AG04449 (cell line): ENCODE measurements at regions not wholly inside any gene's neighbourhood (a gene's known extent, or its start where the extent isn't known, plus 50 kb on each side); places are given as distances from the start of the nearest gene placed in this dataset.

Experiments used
- CTCF ChIA-PET: fragments of 350-600 bp; formaldehyde crosslinking; extraction: SDS; loops from one replicate; lab custom pipeline; 2021; ENCODE audit warnings: antibody characterized with exemption; lab: Yijun Ruan, JAX
- POLR2A ChIA-PET: fragments of 400-600, 350-600 bp; formaldehyde crosslinking; extraction: SDS; loops from one replicate; lab custom pipeline; 2020; ENCODE audit warnings: antibody characterized with exemption, inconsistent platforms; lab: Yijun Ruan, JAX
- DNase-seq: peaks from one replicate; pipeline ENCODE4 v3.0.0-alpha.2; 2010; ENCODE audit warnings: low read depth, low spot score
- H3K4me3 ChIP-seq: 2 replicates; pipeline ENCODE4 v1.5.1; 2011; ENCODE audit warnings: low read depth, mild to moderate bottlenecking, control low read depth, low read length
- TF ChIP-seq, protein P1 (sequence below): IDR thresholded peaks from one replicate; pipeline ENCODE4 v1.5.1; 2011; ENCODE audit warnings: mild to moderate bottlenecking, moderate library complexity, low read length, control low read depth, inconsistent platforms; ENCODE audit not compliant: insufficient read depth; ENCODE audit errors: missing control alignments

DNA sequence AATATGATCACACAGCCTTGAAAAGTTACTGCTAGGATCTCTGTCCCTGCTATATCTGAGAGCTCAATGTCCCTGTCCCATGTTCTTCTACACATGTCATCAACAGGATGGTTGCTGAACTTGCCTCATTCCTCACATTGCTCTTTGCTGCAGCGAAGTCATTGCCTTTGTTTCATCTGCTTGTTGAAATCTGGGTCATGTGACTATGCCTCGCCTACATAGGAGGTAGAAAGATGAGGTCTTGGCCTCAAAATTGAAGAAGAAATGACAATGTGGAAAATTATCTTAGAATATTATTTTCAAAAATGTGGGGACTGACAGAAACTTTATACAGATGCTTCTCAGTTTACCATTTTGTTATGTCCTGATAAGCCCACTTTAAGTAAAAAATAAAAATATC is 494.2 kb downstream of the SOX5 start:
- POLR2A ChIA-PET = no interaction called here
- CTCF ChIA-PET = no interaction called here
- TF ChIP-seq, protein P1, sequence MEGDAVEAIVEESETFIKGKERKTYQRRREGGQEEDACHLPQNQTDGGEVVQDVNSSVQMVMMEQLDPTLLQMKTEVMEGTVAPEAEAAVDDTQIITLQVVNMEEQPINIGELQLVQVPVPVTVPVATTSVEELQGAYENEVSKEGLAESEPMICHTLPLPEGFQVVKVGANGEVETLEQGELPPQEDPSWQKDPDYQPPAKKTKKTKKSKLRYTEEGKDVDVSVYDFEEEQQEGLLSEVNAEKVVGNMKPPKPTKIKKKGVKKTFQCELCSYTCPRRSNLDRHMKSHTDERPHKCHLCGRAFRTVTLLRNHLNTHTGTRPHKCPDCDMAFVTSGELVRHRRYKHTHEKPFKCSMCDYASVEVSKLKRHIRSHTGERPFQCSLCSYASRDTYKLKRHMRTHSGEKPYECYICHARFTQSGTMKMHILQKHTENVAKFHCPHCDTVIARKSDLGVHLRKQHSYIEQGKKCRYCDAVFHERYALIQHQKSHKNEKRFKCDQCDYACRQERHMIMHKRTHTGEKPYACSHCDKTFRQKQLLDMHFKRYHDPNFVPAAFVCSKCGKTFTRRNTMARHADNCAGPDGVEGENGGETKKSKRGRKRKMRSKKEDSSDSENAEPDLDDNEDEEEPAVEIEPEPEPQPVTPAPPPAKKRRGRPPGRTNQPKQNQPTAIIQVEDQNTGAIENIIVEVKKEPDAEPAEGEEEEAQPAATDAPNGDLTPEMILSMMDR = no peak
- H3K4me3 ChIP-seq = no peak overlapping the region
- no peak for DNase-seq

DNA sequence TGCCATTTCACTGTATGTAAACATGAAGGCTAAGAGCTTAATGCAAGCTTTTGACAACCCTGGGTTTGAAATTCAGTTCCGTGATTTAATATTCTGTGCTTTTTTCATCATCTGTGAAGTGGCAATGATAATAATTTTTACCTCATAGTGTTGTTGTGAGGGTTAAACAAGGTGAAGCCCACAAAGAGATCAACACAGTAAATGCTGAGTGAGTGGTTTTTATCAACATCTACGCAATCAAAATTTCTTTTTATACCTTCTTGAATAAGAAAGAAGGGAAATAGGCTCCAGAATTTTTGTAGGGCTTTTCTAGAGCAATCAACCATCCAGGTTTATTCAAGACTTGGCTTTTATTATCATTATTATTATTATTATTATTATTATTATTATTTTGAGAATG is 490.8 kb downstream of the SOX5 start:
- CTCF ChIA-PET = no interaction called here
- DNase-seq = no peak
- POLR2A ChIA-PET = no interaction called here
- H3K4me3 ChIP-seq = no peak overlapping the region
- TF ChIP-seq, protein P1 = no peak

DNA sequence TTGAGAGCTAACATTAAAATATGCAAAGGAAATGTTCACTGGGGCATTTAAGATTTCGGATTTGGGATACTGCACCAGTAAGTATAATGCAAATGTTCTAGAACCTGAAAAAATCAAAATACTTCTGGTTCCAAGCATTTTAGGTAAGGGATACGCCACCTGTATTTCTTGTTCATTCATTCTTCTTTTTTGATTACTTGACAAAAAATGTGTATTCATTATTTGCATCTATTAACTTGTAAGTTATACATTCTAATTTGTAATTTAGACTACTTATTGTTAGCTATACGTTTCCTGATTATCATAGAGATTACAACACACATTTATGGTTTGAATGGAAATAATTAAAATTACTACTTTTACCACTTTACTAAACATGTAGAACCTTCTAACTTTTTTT is 486.9 kb downstream of the SOX5 start:
- H3K4me3 ChIP-seq = no peak overlapping the region
- POLR2A ChIA-PET = no interaction called here
- TF ChIP-seq, protein P1 = no peak
- no peak for DNase-seq
- CTCF ChIA-PET = no interaction called here

DNA sequence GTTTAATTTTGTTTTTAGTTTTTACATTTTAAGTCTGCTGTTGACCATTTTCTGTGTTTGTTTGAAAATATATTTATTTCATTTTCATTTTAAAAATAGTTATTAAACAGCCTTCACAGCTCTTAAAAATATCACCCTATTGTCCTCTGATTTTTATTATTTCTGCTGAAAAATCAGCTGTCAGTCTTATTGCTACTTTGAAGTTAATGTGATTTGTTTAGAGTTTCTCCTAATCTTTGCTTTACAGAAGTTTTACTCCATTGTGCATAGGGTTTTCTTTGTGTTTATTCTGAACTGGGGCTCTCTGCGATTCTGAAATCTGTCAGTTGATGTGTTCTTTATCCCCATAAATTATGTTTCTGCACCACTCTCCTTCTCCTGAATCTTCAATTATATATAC is 486.3 kb downstream of the SOX5 start:
- ChIA-PET CTCF (no interaction called here), POLR2A (no interaction called here)
- TF ChIP-seq, protein P1 = no peak
- no peak overlapping the region for H3K4me3 ChIP-seq
- DNase-seq = no peak

DNA sequence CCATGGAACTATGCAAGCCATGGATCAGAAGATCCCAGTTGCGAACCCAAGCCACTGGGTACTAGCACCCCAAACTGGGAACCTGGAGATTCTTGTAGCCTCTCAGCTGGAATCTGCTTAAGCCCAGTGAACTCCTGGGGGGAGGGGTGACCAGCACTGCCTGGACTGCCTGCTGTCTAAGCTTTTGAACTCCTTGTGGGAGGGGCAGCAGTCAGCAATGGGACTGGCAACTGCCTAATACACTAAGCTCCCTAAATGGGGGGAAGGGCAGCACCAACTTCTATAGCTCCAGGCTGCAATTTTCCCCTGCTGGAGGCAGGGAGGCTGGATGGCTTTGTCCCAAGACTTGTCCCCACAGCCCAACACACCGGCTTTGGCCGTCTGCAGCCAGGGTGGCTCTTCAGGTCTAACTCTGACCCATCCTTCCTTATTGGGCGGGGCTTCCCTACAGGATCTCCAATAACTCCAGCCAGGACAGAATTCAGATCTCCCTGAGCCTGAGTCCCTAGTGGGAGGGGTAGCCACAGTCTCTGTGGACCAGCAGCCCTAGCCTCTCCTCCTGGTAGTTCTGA is 485.1 kb downstream of the SOX5 start:
- no peak overlapping the region for H3K4me3 ChIP-seq
- ChIA-PET POLR2A (no interaction called here), CTCF (no interaction called here)
- DNase-seq = no peak
- TF ChIP-seq, protein P1 = no peak

DNA sequence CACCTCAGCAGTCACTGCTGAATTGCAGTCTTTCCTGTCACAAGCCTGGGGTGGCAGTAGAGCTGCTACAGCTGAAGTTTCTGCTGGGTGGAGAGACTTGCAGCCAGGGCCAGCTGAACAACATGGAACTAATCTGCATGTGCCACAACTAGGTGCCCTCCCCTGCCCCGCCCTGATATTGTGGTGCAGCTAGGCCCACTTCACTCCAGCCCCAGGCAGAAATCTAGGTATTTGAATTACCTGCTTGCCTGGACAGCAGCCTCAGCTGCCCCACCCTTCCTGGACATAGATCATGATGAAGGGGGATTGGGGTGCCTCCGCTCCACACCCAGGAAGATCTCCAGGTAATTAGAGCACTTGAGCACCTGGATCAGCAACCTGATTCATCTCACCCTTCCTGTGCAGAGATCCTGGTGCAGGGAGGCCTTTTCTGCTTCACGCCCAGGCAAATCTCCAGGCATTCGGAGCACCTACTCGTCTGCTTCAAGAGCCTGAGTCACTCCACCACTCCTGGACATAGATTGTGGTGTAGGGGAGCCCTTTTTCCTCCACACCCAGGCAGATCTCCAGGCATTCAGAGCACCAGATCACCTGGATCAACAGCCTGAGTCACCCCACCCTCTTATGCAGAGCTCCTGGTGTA is 477.0 kb downstream of the SOX5 start:
- TF ChIP-seq, protein P1 = no peak
- H3K4me3 ChIP-seq = no peak overlapping the region
- ChIA-PET CTCF (no interaction called here), POLR2A (no interaction called here)
- DNase-seq = no peak
